CD8-positive, alpha-beta memory T cell (primary cell): ENCODE measurements at regions not wholly inside any gene's neighbourhood (a gene's known extent, or its start where the extent isn't known, plus 50 kb on each side); places are given as distances from the start of the nearest gene placed in this dataset.

Experiments
- CTCF ChIA-PET: fragments of 350-600 bp; sonication (Branson Sonifier 250); formaldehyde crosslinking; loops from one replicate; lab custom pipeline; 2021; ENCODE audit warnings: antibody characterized with exemption; lab: Charles Lee
- POLR2A ChIA-PET: fragments of 350-600 bp; sonication (Branson Sonifier 250); formaldehyde crosslinking; loops from one replicate; lab custom pipeline; 2021; ENCODE audit warnings: antibody characterized with exemption; lab: Charles Lee
- DNase-seq, 5 donors: peaks; one replicate each; pipeline versions ENCODE4 v3.0.0 to v3.0.0-alpha.2; 2020 to 2022; ENCODE audit warnings: mixed read lengths in 1 of 5
- H3K27ac ChIP-seq: one replicate; pipeline ENCODE4 v1.7.0; 2013; ENCODE audit warnings: low read depth, mild to moderate bottlenecking, low read length, moderate library complexity
- H3K27me3 ChIP-seq: 2 replicates; pipeline ENCODE4 v1.7.0; 2013; ENCODE audit warnings: low read length, mild to moderate bottlenecking; ENCODE audit not compliant: insufficient read depth, poor library complexity, severe bottlenecking
- H3K36me3 ChIP-seq: 2 replicates; pipeline ENCODE4 v1.7.0; 2013; ENCODE audit warnings: mild to moderate bottlenecking, low read length, moderate library complexity; ENCODE audit not compliant: insufficient read depth
- H3K4me1 ChIP-seq: 2 replicates; pipeline ENCODE4 v1.7.0; 2013; ENCODE audit warnings: mild to moderate bottlenecking, low read length, moderate library complexity; ENCODE audit not compliant: insufficient read depth
- H3K4me3 ChIP-seq: 2 replicates; pipeline ENCODE4 v1.7.0; 2013; ENCODE audit warnings: mild to moderate bottlenecking, low read length
- H3K9me3 ChIP-seq: 2 replicates; pipeline ENCODE4 v1.7.0; 2013; ENCODE audit warnings: mild to moderate bottlenecking, low read length
- H3K27ac Mint-ChIP-seq, 8 donors: one replicate each; pipeline ENCODE4 v1.8.0; 2020 to 2021; ENCODE audit warnings: mixed read lengths in 8 of 8, mild to moderate bottlenecking in 6 of 8, inconsistent platforms in 3 of 8, moderate library complexity in 3 of 8
- H3K27me3 Mint-ChIP-seq, 2 donors: one replicate each; pipeline ENCODE4 v1.8.0; 2020 to 2021; ENCODE audit warnings: mixed read lengths in 2 of 2, mild to moderate bottlenecking in 1 of 2, moderate library complexity in 1 of 2
- H3K36me3 Mint-ChIP-seq, 3 donors: one replicate each; pipeline ENCODE4 v1.8.0; 2020 to 2021; ENCODE audit warnings: mixed read lengths in 3 of 3, inconsistent platforms in 1 of 3, mild to moderate bottlenecking in 1 of 3
- H3K4me1 Mint-ChIP-seq, 3 donors: one replicate each; pipeline ENCODE4 v1.8.0; 2020 to 2021; ENCODE audit warnings: mixed read lengths in 3 of 3, inconsistent platforms in 1 of 3, mild to moderate bottlenecking in 1 of 3
- H3K4me3 Mint-ChIP-seq, 7 donors: one replicate each; pipeline ENCODE4 v1.8.0; 2020 to 2021; ENCODE audit warnings: mixed read lengths in 7 of 7, mild to moderate bottlenecking in 6 of 7, moderate library complexity in 4 of 7, inconsistent platforms in 2 of 7
- H3K9me3 Mint-ChIP-seq, 5 donors: one replicate each; pipeline ENCODE4 v1.8.0; 2020 to 2022; ENCODE audit warnings: mixed read lengths in 5 of 5, mild to moderate bottlenecking in 3 of 5, moderate library complexity in 2 of 5, inconsistent platforms in 1 of 5

DNA sequence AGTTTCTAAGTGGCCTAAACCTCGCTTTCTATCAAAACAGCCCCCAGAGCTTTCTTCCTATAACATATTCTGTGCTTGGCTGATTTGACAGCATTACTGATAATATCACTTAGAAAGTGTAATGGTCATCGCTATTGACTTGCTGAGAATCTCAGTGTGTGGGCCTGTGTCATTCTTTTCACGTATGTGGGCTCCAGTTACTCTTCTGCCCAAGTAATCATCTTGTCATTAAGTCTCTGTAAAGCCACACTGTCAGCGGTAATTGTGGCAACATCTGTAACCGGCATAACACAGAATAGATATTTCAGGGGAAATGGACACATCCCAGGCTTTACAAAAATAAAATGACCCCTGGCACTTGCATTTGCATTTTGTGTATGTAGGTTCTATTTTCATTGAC, 313.6 kb upstream of the LMCD1 start:
- Histone ChIP-seq H3K27me3 (no peaks in the 10 kb centered on the region), H3K36me3 (no peaks in the 10 kb centered on the region), H3K27ac (no peak overlapping the region), H3K4me3 (no peak overlapping the region), H3K4me1 (no peaks in the 10 kb centered on the region), H3K9me3 (no peaks in the 10 kb centered on the region)
- Mint-ChIP-seq H3K4me1 (peaks cover 0 to 6% (median 0%) of the 10 kb centered on the region in 3 donors), H3K4me3 (no peak overlapping the region), H3K27me3 (peaks cover 0 to 3% of the 10 kb centered on the region in 2 donors), H3K36me3 (no peaks in the 10 kb centered on the region), H3K9me3 (peaks cover 0 to 6% (median 0%) of the 10 kb centered on the region in 5 donors), H3K27ac (no peak overlapping the region)
- ChIA-PET POLR2A (no interaction called here), CTCF (no interaction called here)
- DNase-seq = no peak

DNA sequence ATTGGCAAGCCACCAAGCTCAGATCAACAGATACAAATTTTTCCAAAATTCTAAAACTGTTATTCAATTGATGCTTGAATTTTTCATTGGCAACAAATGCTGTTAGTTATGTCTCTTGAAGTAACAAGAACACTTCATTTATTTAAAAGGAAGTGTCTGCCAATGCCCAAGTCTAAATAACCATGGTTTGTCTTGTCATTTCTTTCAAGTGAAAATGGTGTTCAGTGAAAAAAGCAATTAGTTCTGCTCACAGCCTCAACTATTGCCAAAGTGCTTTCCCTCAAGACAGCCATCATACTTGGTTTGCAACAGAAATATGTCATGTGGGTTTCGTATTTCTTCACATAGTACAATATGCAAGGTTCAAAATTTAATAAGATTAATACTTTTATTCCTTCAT, 312.6 kb upstream of the LMCD1 start:
- peaks cover 0 to 2% of the 10 kb centered on the region in 2 donors for H3K27me3 Mint-ChIP-seq
- no peak for DNase-seq
- Histone ChIP-seq H3K4me1 (no peaks in the 10 kb centered on the region), H3K4me3 (no peak overlapping the region), H3K27me3 (no peaks in the 10 kb centered on the region), H3K27ac (no peak overlapping the region), H3K9me3 (no peaks in the 10 kb centered on the region), H3K36me3 (no peaks in the 10 kb centered on the region)
- H3K4me1 Mint-ChIP-seq = no peaks in the 10 kb centered on the region
- peaks cover 0 to 6% (median 2%) of the 10 kb centered on the region in 5 donors for H3K9me3 Mint-ChIP-seq
- H3K36me3 Mint-ChIP-seq = no peaks in the 10 kb centered on the region
- CTCF ChIA-PET = no interaction called here
- POLR2A ChIA-PET = no interaction called here
- H3K4me3 Mint-ChIP-seq = no peak overlapping the region
- H3K27ac Mint-ChIP-seq = no peak overlapping the region

GRCh38 chr3:8191406-8191805, 310.2 kb upstream of the LMCD1 start:
- no peak overlapping the region for H3K4me3 Mint-ChIP-seq
- Histone ChIP-seq H3K4me1 (no peaks in the 10 kb centered on the region), H3K9me3 (no peaks in the 10 kb centered on the region), H3K27me3 (no peaks in the 10 kb centered on the region), H3K4me3 (no peak overlapping the region), H3K27ac (no peak overlapping the region), H3K36me3 (no peaks in the 10 kb centered on the region)
- H3K4me1 Mint-ChIP-seq = no peaks in the 10 kb centered on the region
- peaks cover 1 to 2% of the 10 kb centered on the region in 2 donors for H3K27me3 Mint-ChIP-seq
- ChIA-PET POLR2A (no interaction called here), CTCF (no interaction called here)
- peaks cover 0 to 6% (median 2%) of the 10 kb centered on the region in 5 donors for H3K9me3 Mint-ChIP-seq
- H3K36me3 Mint-ChIP-seq = no peaks in the 10 kb centered on the region
- no peak for DNase-seq
- H3K27ac Mint-ChIP-seq = no peak overlapping the region

DNA sequence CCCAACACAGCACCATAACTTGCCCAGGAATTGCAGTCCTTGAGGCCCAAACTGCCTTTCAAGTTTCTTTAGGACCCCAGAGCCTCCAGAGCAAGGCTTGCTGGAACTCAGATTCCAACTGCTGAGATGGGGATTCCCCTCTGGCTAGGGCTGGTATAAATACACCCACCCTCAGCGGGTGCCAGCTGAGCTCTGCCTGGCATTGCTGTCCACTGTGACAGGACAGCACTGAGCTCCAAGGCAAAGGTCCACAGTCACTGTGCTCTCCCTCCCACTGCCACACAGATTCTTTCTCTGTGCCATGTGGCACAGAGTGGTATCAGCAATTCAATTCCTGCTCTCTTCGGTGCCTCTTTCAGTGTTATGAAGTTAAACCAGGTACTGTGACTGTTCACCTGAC, 304.2 kb upstream of the LMCD1 start:
- H3K9me3 ChIP-seq = no peaks in the 10 kb centered on the region
- H3K4me1 ChIP-seq = no peaks in the 10 kb centered on the region
- Mint-ChIP-seq H3K27me3 (peaks cover 3 to 7% of the 10 kb centered on the region in 2 donors), H3K9me3 (peaks cover 0 to 2% (median 0%) of the 10 kb centered on the region in 5 donors), H3K36me3 (no peaks in the 10 kb centered on the region), H3K4me1 (no peaks in the 10 kb centered on the region), H3K27ac (no peak overlapping the region), H3K4me3 (no peak overlapping the region)
- no peak for DNase-seq
- H3K4me3 ChIP-seq = no peak overlapping the region
- ChIA-PET CTCF (interaction anchor here (1.3 kb wide), 1 partner anchor 10 kb away, joined by 3 read pairs; no protein-coding TSS in a partner anchor), POLR2A (no interaction called here)
- H3K27me3 ChIP-seq = no peaks in the 10 kb centered on the region
- no peaks in the 10 kb centered on the region for H3K36me3 ChIP-seq
- H3K27ac ChIP-seq = no peak overlapping the region

- H3K27me3 Mint-ChIP-seq = peaks cover 3 to 7% of the 10 kb centered on the region in 2 donors
- H3K4me1 Mint-ChIP-seq = no peaks in the 10 kb centered on the region
- Histone ChIP-seq H3K27me3 (no peaks in the 10 kb centered on the region), H3K9me3 (no peaks in the 10 kb centered on the region), H3K27ac (no peak overlapping the region), H3K4me3 (no peak overlapping the region), H3K36me3 (no peaks in the 10 kb centered on the region), H3K4me1 (no peaks in the 10 kb centered on the region)
- peaks cover 0 to 2% (median 0%) of the 10 kb centered on the region in 5 donors for H3K9me3 Mint-ChIP-seq
- ChIA-PET POLR2A (no interaction called here), CTCF (interaction anchor here (1.3 kb wide), 1 partner anchor 8 kb away, joined by 3 read pairs; no protein-coding TSS in a partner anchor)
- H3K4me3 Mint-ChIP-seq = no peak overlapping the region
- no peaks in the 10 kb centered on the region for H3K36me3 Mint-ChIP-seq
- no peak overlapping the region for H3K27ac Mint-ChIP-seq
- no peak for DNase-seq
Measured at GRCh38 chr3:8198605-8199004, 303.0 kb upstream of the LMCD1 start.

- Histone ChIP-seq H3K27ac (no peak overlapping the region), H3K36me3 (no peaks in the 10 kb centered on the region), H3K27me3 (no peaks in the 10 kb centered on the region), H3K4me3 (no peak overlapping the region), H3K9me3 (no peaks in the 10 kb centered on the region), H3K4me1 (no peaks in the 10 kb centered on the region)
- H3K36me3 Mint-ChIP-seq = no peaks in the 10 kb centered on the region
- no peaks in the 10 kb centered on the region for H3K4me1 Mint-ChIP-seq
- POLR2A ChIA-PET = no interaction called here
- H3K27me3 Mint-ChIP-seq = peaks cover 5 to 7% of the 10 kb centered on the region in 2 donors
- H3K27ac Mint-ChIP-seq = no peak overlapping the region
- CTCF ChIA-PET = no interaction called here
- no peak overlapping the region for H3K4me3 Mint-ChIP-seq
- no peak for DNase-seq
- peaks cover 0 to 2% (median 0%) of the 10 kb centered on the region in 5 donors for H3K9me3 Mint-ChIP-seq
Measured at GRCh38 chr3:8200996-8201395, 300.6 kb upstream of the LMCD1 start.

DNA sequence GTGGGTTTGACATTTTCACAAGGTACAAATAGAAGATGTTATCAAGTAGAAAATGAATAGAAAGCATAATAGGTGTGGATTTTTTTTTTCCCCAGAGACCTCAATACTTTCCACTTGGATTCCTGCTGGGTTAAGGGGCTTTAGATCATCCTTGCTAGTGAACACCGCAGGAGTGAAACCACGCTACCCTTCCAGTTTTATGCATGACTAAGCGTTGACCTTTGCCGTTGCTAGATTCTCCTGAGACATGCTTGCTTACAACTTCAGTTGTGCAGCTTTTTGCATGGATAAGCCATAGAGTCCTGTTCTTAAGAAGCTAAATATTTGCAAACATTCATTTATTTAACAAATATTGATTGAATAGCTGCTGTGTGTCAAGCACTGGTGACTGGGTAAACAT, 299.7 kb upstream of the LMCD1 start:
- H3K27me3 ChIP-seq = no peaks in the 10 kb centered on the region
- no peak for DNase-seq
- H3K9me3 Mint-ChIP-seq = peaks cover 0 to 2% (median 0%) of the 10 kb centered on the region in 5 donors
- peaks cover 2 to 4% of the 10 kb centered on the region in 2 donors for H3K27me3 Mint-ChIP-seq
- no peak overlapping the region for H3K4me3 ChIP-seq
- no peak overlapping the region for H3K27ac Mint-ChIP-seq
- H3K4me1 Mint-ChIP-seq = no peaks in the 10 kb centered on the region
- H3K36me3 Mint-ChIP-seq = no peaks in the 10 kb centered on the region
- H3K4me3 Mint-ChIP-seq = no peak overlapping the region
- H3K27ac ChIP-seq = no peak overlapping the region
- ChIA-PET POLR2A (no interaction called here), CTCF (no interaction called here)
- H3K9me3 ChIP-seq = no peaks in the 10 kb centered on the region
- no peaks in the 10 kb centered on the region for H3K36me3 ChIP-seq
- H3K4me1 ChIP-seq = no peaks in the 10 kb centered on the region

DNA sequence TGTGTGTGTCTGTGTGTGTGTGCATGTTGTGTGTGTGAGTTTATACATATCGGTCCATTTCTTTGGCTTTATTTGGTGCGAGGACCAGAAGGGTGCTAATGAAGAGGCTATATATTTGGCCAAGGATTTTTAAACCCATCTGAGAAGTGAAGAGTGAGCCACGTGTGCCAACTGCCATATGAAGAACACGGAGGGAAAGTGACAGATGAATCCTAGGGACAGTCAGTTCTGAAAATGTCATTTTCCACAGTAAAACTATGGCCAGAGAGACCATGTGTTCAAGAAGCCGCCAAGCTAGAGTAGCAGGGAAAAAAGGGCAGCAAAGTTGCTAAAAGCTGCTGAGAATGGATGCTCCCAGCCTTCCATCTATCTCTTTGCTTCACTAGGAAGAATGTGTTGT, 297.3 kb upstream of the LMCD1 start:
- no peaks in the 10 kb centered on the region for H3K4me1 Mint-ChIP-seq
- H3K9me3 Mint-ChIP-seq = no peaks in the 10 kb centered on the region
- no peaks in the 10 kb centered on the region for H3K27me3 ChIP-seq
- DNase-seq = no peak
- H3K27me3 Mint-ChIP-seq = peaks cover 4 to 7% of the 10 kb centered on the region in 2 donors
- H3K27ac Mint-ChIP-seq = no peak overlapping the region
- no peak overlapping the region for H3K4me3 ChIP-seq
- CTCF ChIA-PET = no interaction called here
- POLR2A ChIA-PET = no interaction called here
- no peak overlapping the region for H3K27ac ChIP-seq
- H3K4me1 ChIP-seq = no peaks in the 10 kb centered on the region
- no peaks in the 10 kb centered on the region for H3K9me3 ChIP-seq
- no peak overlapping the region for H3K4me3 Mint-ChIP-seq
- H3K36me3 ChIP-seq = no peaks in the 10 kb centered on the region
- H3K36me3 Mint-ChIP-seq = no peaks in the 10 kb centered on the region
